ENCODE measurements at regions not wholly inside any gene's neighbourhood (a gene's known extent, or its start where the extent isn't known, plus 50 kb on each side); places are given as distances from the start of the nearest gene placed in this dataset.
"Not testable (repeated sequence)": the region's sequence is repeated elsewhere in the genome, so short reads cannot be mapped to it uniquely, and the experiment has no call there.

GRCh38 chr2:224650815-224651439 is 65.2 kb downstream of the CCDC195 start:
- H3K4me3 ChIP-seq (replicated peaks; ENCODE audit: low read depth, low read length), result no peak overlapping the region
- DNase-seq (ENCODE audit: extremely low read depth, low read depth), result peak; percentile 40
- TF ChIP-seq CTCF (IDR thresholded peaks at IDR 0.05; ENCODE audit: low read depth, low read length, missing control alignments), result peak; percentile 75

GRCh38 chr2:224647684-224648083 is 62.5 kb upstream of the CUL3 start:
- DNase-seq (ENCODE audit: extremely low read depth, low read depth); H3K4me3 ChIP-seq (replicated peaks; ENCODE audit: low read depth, low read length): not testable (repeated sequence)

- H3K4me3 ChIP-seq (replicated peaks; ENCODE audit: low read depth, low read length), result no peak overlapping the region
- peak; percentile 73 for TF ChIP-seq CTCF (IDR thresholded peaks at IDR 0.05; ENCODE audit: low read depth, low read length, missing control alignments)
- peak; percentile 7 for DNase-seq (ENCODE audit: extremely low read depth, low read depth)
Measured at GRCh38 chr2:224646242-224646846, 61.2 kb upstream of the CUL3 start.

GRCh38 chr2:224645722-224646121 is 60.6 kb upstream of the CUL3 start:
- no peak overlapping the region for H3K4me3 ChIP-seq (replicated peaks; ENCODE audit: low read depth, low read length)
- TF ChIP-seq CTCF (IDR thresholded peaks at IDR 0.05; ENCODE audit: low read depth, low read length, missing control alignments), result no peak
- no peak for DNase-seq (ENCODE audit: extremely low read depth, low read depth)

- no peak for DNase-seq (ENCODE audit: extremely low read depth, low read depth)
- no peak for TF ChIP-seq CTCF (IDR thresholded peaks at IDR 0.05; ENCODE audit: low read depth, low read length, missing control alignments)
- no peak overlapping the region for H3K4me3 ChIP-seq (replicated peaks; ENCODE audit: low read depth, low read length)
Measured at GRCh38 chr2:224640679-224641078, 55.5 kb upstream of the CUL3 start.

GRCh38 chr2:224638301-224638823 is 53.2 kb upstream of the CUL3 start:
- H3K4me3 ChIP-seq (replicated peaks; ENCODE audit: low read depth, low read length), result no peak overlapping the region
- no peak for TF ChIP-seq CTCF (IDR thresholded peaks at IDR 0.05; ENCODE audit: low read depth, low read length, missing control alignments)
- no peak for DNase-seq (ENCODE audit: extremely low read depth, low read depth)
